ENCODE measurements at regions not wholly inside any gene's neighbourhood (a gene's known extent, or its start where the extent isn't known, plus 50 kb on each side); places are given as distances from the start of the nearest gene placed in this dataset.

DNA sequence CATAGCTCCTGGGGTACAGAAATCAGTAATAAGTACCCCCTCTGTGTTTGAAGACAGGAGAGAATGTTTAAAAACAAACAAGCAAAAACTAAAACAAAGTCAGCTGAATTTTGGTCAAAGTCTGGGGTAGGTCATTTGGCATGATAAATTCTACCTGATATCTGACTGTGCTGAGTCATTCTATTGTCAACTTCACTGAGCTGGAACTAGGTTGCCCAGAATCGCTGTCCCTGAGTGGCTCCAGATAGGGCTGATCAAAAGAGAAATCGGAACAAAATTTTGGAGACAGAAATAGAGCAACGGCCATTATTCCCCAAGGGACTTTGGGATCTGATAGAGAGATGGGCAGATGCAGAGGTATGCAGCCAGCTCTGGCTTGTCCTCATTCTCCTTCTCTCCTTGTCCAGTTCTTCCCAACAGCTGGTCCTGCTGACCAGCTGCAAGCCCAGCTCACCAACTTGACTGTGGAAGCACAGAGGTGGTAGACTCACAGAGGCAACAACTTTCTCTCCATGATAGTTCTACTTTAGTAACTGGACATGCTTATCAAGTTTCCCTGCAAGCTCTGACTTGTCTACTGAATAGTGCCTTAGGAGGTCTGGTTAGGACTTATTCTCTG, 57.3 kb upstream of the MYRIP start:
- peak; percentile 27 for DNase-seq

DNA sequence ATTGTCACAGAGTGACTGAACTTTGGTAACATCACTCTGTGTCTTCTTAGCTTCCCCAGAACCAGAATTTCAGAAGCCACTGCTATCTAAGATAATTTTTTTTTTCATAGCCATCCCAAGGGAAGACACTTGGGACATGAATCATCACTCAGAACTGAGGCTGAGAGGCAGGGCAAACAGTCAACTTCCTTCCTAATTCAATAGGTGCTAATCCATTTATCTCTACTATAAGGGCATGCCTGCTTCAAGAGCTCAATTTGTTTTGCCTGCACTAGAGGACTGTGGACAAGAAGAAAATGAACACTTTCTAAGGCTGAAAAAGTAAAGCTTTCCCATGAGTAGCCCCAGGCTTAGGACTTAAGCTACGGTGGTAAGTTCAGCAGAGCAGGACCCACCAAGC, 56.7 kb upstream of the MYRIP start:
- DNase-seq, result no peak

DNA sequence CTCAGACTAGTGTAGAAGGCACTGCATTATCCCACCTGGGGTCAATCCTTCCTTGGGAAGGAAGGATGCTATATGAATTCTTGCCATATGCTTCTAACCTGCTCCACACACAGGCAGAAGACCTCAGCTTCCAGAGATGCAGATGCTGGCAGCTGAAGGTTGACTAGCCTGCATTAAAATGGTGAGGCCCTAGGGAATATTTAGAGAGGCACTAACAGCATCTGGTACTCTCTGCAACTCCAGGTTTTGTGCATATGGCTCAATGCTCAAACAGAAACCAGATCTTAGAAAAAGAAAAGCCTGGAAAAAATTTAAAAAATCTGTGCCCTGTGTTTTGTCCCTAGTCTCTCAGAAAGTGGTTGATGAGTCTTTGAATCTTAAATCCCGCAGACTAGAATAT, 56.0 kb upstream of the MYRIP start:
- no peak for DNase-seq

DNA sequence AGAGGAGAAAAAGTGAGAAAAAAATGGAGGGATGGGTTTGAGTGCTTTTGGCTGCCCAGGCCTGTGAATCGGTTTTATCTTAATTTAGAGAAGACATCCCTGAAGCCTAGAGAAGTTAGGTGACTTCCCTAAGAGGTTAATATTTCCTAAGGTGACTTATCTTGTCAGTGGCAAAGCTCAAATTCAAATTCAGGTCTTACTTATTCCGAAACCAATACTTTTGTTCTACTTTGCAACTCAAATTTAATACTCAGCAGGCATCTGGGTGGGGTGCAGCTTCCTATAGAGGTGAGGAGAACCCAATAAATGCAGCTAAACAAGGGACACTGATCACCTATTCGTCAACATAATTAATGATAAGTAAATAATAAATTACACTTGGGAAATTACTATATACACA, 54.9 kb upstream of the MYRIP start:
- DNase-seq, result no peak

DNA sequence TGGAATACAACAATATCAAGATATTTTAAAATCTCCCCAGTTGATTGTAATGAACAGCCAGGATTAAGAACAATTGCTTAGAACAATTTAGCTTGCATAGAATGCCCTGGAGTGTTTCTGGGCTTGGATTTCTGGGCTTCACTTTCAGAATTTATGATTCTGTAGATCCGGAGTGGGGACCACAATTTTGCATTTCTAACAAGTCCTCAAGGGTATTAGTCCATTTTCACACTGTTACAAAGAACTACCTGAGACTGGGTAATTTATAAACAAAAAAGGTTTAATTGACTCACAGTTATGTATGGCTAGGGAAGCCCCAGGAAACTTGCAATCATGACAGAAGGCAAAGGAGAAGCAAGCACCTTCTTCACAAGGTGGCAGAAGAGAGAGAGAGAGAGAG, 54.3 kb upstream of the MYRIP start:
- no peak for DNase-seq

DNA sequence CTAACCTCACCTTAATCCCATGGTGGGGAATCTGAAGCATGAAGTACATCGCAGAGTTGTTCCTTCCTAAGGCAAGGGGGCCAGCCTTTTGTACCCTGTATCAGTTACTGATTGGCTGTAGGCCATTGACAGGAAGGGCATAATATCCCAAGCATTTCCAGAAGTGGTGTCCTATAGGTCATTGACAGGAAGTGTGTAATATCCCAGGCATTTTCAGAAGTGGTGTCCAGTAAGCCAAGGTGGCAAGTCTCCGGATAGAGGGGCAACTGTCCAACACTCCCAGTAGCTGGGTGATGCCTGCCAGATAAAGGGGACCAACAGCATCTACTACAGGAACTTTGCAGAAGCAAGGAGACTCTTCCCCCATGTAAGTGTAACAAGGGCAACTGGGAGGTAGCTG, 52.1 kb upstream of the MYRIP start:
- no peak for DNase-seq

All from hematopoietic multipotent progenitor cell treated with erythropoietin and hydrocortisone succinate and interleukin-3 and kit ligand, for 4 days (in vitro differentiated cells).